ENCODE measurements at regions not wholly inside any gene's neighbourhood (a gene's known extent, or its start where the extent isn't known, plus 50 kb on each side); places are given as distances from the start of the nearest gene placed in this dataset.

- Histone ChIP-seq H3K9ac (ENCODE audit: low read length) (no peak overlapping the region), H3K4me3 (ENCODE audit: low read length) (no peak overlapping the region), H3K36me3 (ENCODE audit: control insufficient read depth, insufficient read depth, low read length, severe bottlenecking) (no peaks in the 10 kb centered on the region), H3K9me3 (ENCODE audit: control insufficient read depth, low read length) (peaks cover 33% of the 10 kb centered on the region), H3K4me1 (ENCODE audit: control insufficient read depth, insufficient read depth, low read length) (no peaks in the 10 kb centered on the region), H3K27me3 (replicated peaks; ENCODE audit: control insufficient read depth, insufficient read depth, low read length) (peaks cover 7% of the 10 kb centered on the region)
- no peak for DNase-seq (ENCODE audit: low read depth)
Observed at GRCh38 chr3:13174803-13175135, 101.5 kb upstream of the IQSEC1 start.

- Histone ChIP-seq H3K4me1 (ENCODE audit: control insufficient read depth, insufficient read depth, low read length) (no peaks in the 10 kb centered on the region), H3K4me3 (ENCODE audit: low read length) (no peak overlapping the region), H3K9ac (ENCODE audit: low read length) (no peak overlapping the region), H3K36me3 (ENCODE audit: control insufficient read depth, insufficient read depth, low read length, severe bottlenecking) (no peaks in the 10 kb centered on the region), H3K27me3 (replicated peaks; ENCODE audit: control insufficient read depth, insufficient read depth, low read length) (peaks cover 7% of the 10 kb centered on the region), H3K9me3 (ENCODE audit: control insufficient read depth, low read length) (peaks cover 30% of the 10 kb centered on the region)
- DNase-seq (ENCODE audit: low read depth): no peak
Observed at GRCh38 chr3:13174011-13174802, 101.0 kb upstream of the IQSEC1 start.

GRCh38 chr3:13173186-13173585 lies 100.0 kb upstream of the IQSEC1 start:
- Histone ChIP-seq H3K9me3 (ENCODE audit: control insufficient read depth, low read length) (peaks cover 20% of the 10 kb centered on the region), H3K4me1 (ENCODE audit: control insufficient read depth, insufficient read depth, low read length) (no peaks in the 10 kb centered on the region), H3K36me3 (ENCODE audit: control insufficient read depth, insufficient read depth, low read length, severe bottlenecking) (no peaks in the 10 kb centered on the region), H3K27me3 (replicated peaks; ENCODE audit: control insufficient read depth, insufficient read depth, low read length) (peaks cover 13% of the 10 kb centered on the region), H3K4me3 (ENCODE audit: low read length) (no peak overlapping the region), H3K9ac (ENCODE audit: low read length) (no peak overlapping the region)
- no peak for DNase-seq (ENCODE audit: low read depth)

- Histone ChIP-seq H3K4me1 (ENCODE audit: control insufficient read depth, insufficient read depth, low read length) (no peaks in the 10 kb centered on the region), H3K4me3 (ENCODE audit: low read length) (no peak overlapping the region), H3K27me3 (replicated peaks; ENCODE audit: control insufficient read depth, insufficient read depth, low read length) (peaks cover 15% of the 10 kb centered on the region), H3K9me3 (ENCODE audit: control insufficient read depth, low read length) (peaks cover 22% of the 10 kb centered on the region), H3K9ac (ENCODE audit: low read length) (no peak overlapping the region), H3K36me3 (ENCODE audit: control insufficient read depth, insufficient read depth, low read length, severe bottlenecking) (no peaks in the 10 kb centered on the region)
- no peak for DNase-seq (ENCODE audit: low read depth)
Observed at GRCh38 chr3:13172644-13173013, 99.4 kb upstream of the IQSEC1 start.

GRCh38 chr3:13171704-13172643 lies 98.7 kb upstream of the IQSEC1 start:
- H3K9me3 ChIP-seq (ENCODE audit: control insufficient read depth, low read length): peaks cover 19% of the 10 kb centered on the region
- DNase-seq (ENCODE audit: low read depth): no peak
- no peak overlapping the region for H3K4me3 ChIP-seq (ENCODE audit: low read length)
- H3K9ac ChIP-seq (ENCODE audit: low read length): no peak overlapping the region
- H3K36me3 ChIP-seq (ENCODE audit: control insufficient read depth, insufficient read depth, low read length, severe bottlenecking): no peaks in the 10 kb centered on the region
- peaks cover 20% of the 10 kb centered on the region for H3K27me3 ChIP-seq (replicated peaks; ENCODE audit: control insufficient read depth, insufficient read depth, low read length)
- no peaks in the 10 kb centered on the region for H3K4me1 ChIP-seq (ENCODE audit: control insufficient read depth, insufficient read depth, low read length)

GRCh38 chr3:13170317-13170716 lies 97.1 kb upstream of the IQSEC1 start:
- no peak for DNase-seq (ENCODE audit: low read depth)
- Histone ChIP-seq H3K4me1 (ENCODE audit: control insufficient read depth, insufficient read depth, low read length) (no peaks in the 10 kb centered on the region), H3K36me3 (ENCODE audit: control insufficient read depth, insufficient read depth, low read length, severe bottlenecking) (no peaks in the 10 kb centered on the region), H3K4me3 (ENCODE audit: low read length) (no peak overlapping the region), H3K27me3 (replicated peaks; ENCODE audit: control insufficient read depth, insufficient read depth, low read length) (peaks cover 33% of the 10 kb centered on the region), H3K9me3 (ENCODE audit: control insufficient read depth, low read length) (peaks cover 6% of the 10 kb centered on the region), H3K9ac (ENCODE audit: low read length) (no peak overlapping the region)

- Histone ChIP-seq H3K4me3 (ENCODE audit: low read length) (no peak overlapping the region), H3K27me3 (replicated peaks; ENCODE audit: control insufficient read depth, insufficient read depth, low read length) (peaks cover 43% of the 10 kb centered on the region), H3K4me1 (ENCODE audit: control insufficient read depth, insufficient read depth, low read length) (no peaks in the 10 kb centered on the region), H3K36me3 (ENCODE audit: control insufficient read depth, insufficient read depth, low read length, severe bottlenecking) (no peaks in the 10 kb centered on the region), H3K9me3 (ENCODE audit: control insufficient read depth, low read length) (peaks cover 6% of the 10 kb centered on the region), H3K9ac (ENCODE audit: low read length) (no peak overlapping the region)
- no peak for DNase-seq (ENCODE audit: low read depth)
Observed at GRCh38 chr3:13168391-13168790, 95.2 kb upstream of the IQSEC1 start.

- Histone ChIP-seq H3K4me1 (ENCODE audit: control insufficient read depth, insufficient read depth, low read length) (no peaks in the 10 kb centered on the region), H3K27me3 (replicated peaks; ENCODE audit: control insufficient read depth, insufficient read depth, low read length) (peaks cover 48% of the 10 kb centered on the region), H3K9me3 (ENCODE audit: control insufficient read depth, low read length) (peaks cover 6% of the 10 kb centered on the region), H3K9ac (ENCODE audit: low read length) (no peak overlapping the region), H3K36me3 (ENCODE audit: control insufficient read depth, insufficient read depth, low read length, severe bottlenecking) (no peaks in the 10 kb centered on the region), H3K4me3 (ENCODE audit: low read length) (no peak overlapping the region)
- no peak for DNase-seq (ENCODE audit: low read depth)
Observed at GRCh38 chr3:13167829-13168228, 94.6 kb upstream of the IQSEC1 start.

- Histone ChIP-seq H3K4me3 (ENCODE audit: low read length) (no peak overlapping the region), H3K27me3 (replicated peaks; ENCODE audit: control insufficient read depth, insufficient read depth, low read length) (peaks cover 49% of the 10 kb centered on the region), H3K9ac (ENCODE audit: low read length) (no peak overlapping the region), H3K36me3 (ENCODE audit: control insufficient read depth, insufficient read depth, low read length, severe bottlenecking) (no peaks in the 10 kb centered on the region), H3K4me1 (ENCODE audit: control insufficient read depth, insufficient read depth, low read length) (no peaks in the 10 kb centered on the region), H3K9me3 (ENCODE audit: control insufficient read depth, low read length) (peaks cover 6% of the 10 kb centered on the region)
- no peak for DNase-seq (ENCODE audit: low read depth)
Observed at GRCh38 chr3:13167064-13167743, 94.0 kb upstream of the IQSEC1 start.

- Histone ChIP-seq H3K36me3 (ENCODE audit: control insufficient read depth, insufficient read depth, low read length, severe bottlenecking) (no peaks in the 10 kb centered on the region), H3K9ac (ENCODE audit: low read length) (no peak overlapping the region), H3K9me3 (ENCODE audit: control insufficient read depth, low read length) (peaks cover 6% of the 10 kb centered on the region), H3K27me3 (replicated peaks; ENCODE audit: control insufficient read depth, insufficient read depth, low read length) (peaks cover 48% of the 10 kb centered on the region), H3K4me1 (ENCODE audit: control insufficient read depth, insufficient read depth, low read length) (no peaks in the 10 kb centered on the region), H3K4me3 (ENCODE audit: low read length) (no peak overlapping the region)
- DNase-seq (ENCODE audit: low read depth): no peak
Observed at GRCh38 chr3:13166243-13167063, 93.2 kb upstream of the IQSEC1 start.

Data from adipocyte (in vitro differentiated cells).